Natural killer cell (primary cell): ENCODE measurements at regions not wholly inside any gene's neighbourhood (a gene's known extent, or its start where the extent isn't known, plus 50 kb on each side); places are given as distances from the start of the nearest gene placed in this dataset.

Source experiments
- ATAC-seq, 3 donors: fragments of 150-1000 bp in 2 of 3; fragments of 200-7000 bp in 1 of 3; cut with Tn5 transposase; 1 replicate in 1 of 3; 2 replicates in 2 of 3; pipeline ENCODE4 v1.10.0; 2021; ENCODE audit warnings: mild to moderate bottlenecking in 2 of 3, moderate library complexity in 2 of 3
- DNase-seq, 2 donors: peaks; one replicate each; pipeline versions ENCODE4 v3.0.0 to v3.0.0-alpha.2; 2013 to 2021; ENCODE audit warnings: mixed read lengths in 1 of 2
- H3K27ac ChIP-seq: one replicate; pipeline ENCODE4 v1.5.1; 2013; ENCODE audit warnings: mild to moderate bottlenecking, low read length
- H3K27me3 ChIP-seq: one replicate; pipeline ENCODE4 v1.6.1; 2013; ENCODE audit warnings: low read length; ENCODE audit not compliant: control insufficient read depth, insufficient read depth
- H3K36me3 ChIP-seq: one replicate; pipeline ENCODE4 v1.6.1; 2013; ENCODE audit warnings: low read length; ENCODE audit not compliant: control insufficient read depth, insufficient read depth
- H3K4me1 ChIP-seq: one replicate; pipeline ENCODE4 v1.6.1; 2013; ENCODE audit warnings: low read length; ENCODE audit not compliant: control insufficient read depth, insufficient read depth
- H3K4me3 ChIP-seq: one replicate; pipeline ENCODE4 v1.5.1; 2013; ENCODE audit warnings: low read length
- H3K9me3 ChIP-seq: one replicate; pipeline ENCODE4 v1.6.1; 2013; ENCODE audit warnings: low read length; ENCODE audit not compliant: control insufficient read depth, insufficient read depth
- H3K27ac Mint-ChIP-seq, 2 donors: one replicate each; pipeline ENCODE4 v1.8.0; 2022; ENCODE audit warnings: mild to moderate bottlenecking in 2 of 2, mixed read lengths in 2 of 2, moderate library complexity in 1 of 2
- H3K27me3 Mint-ChIP-seq, 2 donors: one replicate each; pipeline ENCODE4 v1.8.0; 2022; ENCODE audit warnings: low read depth in 2 of 2, mixed read lengths in 2 of 2
- H3K36me3 Mint-ChIP-seq: one replicate; pipeline ENCODE4 v1.8.0; 2022; ENCODE audit warnings: mixed read lengths
- H3K4me1 Mint-ChIP-seq, 2 donors: one replicate each; pipeline ENCODE4 v1.8.0; 2022; ENCODE audit warnings: mixed read lengths in 2 of 2
- H3K4me3 Mint-ChIP-seq: one replicate; pipeline ENCODE4 v1.8.0; 2022; ENCODE audit warnings: mild to moderate bottlenecking, moderate library complexity, mixed read lengths
- H3K9me3 Mint-ChIP-seq, 2 donors: one replicate each; pipeline ENCODE4 v1.8.0; 2022; ENCODE audit warnings: mixed read lengths in 2 of 2
- CTCF ChIP-seq: fragments of 200-600 bp; IDR thresholded peaks from one replicate; pipeline ENCODE4 v1.8.0; 2022; ENCODE audit warnings: antibody characterized with exemption
- WGBS: methylation state at CpG from one replicate; pipeline ENCODE4 v1.1.7; 2013; ENCODE audit warnings: missing lambda C conversion rate; ENCODE audit not compliant: insufficient coverage; 5-methylcytosine and 5-hydroxymethylcytosine counted together
- intact Hi-C: fragments of 100-400 bp; cut with micrococcal nuclease; formaldehyde crosslinking; loops from one replicate; pipeline ENCODE4 v1.14.2; 2022

DNA sequence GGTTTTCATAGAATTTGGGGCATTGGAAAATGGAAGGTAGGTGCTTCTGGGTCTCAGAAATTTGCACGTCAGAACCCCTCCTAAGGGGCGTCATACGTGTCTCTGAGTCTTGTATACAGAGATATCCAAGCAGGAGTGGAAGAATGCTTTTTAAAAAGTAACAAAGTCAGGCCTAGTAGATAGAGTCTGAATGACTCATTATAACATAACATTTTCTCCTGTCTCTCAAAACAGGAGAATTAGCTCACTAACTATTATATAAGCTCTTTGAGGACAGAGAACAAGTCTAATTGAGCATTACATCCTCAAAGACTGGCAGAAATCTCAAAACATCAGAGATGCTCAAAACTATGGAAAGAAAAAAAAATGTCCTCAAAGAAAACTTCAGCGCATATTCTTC, 86.1 kb upstream of the CCL2 start:
- DNase-seq (no peak), ATAC-seq (no peak)
- H3K4me3 Mint-ChIP-seq, result no peak overlapping the region
- H3K27ac ChIP-seq, result no peak overlapping the region
- H3K4me1 Mint-ChIP-seq, result peaks cover 6 to 7% of the 10 kb centered on the region in 2 donors
- no peaks in the 10 kb centered on the region for H3K36me3 Mint-ChIP-seq
- intact Hi-C loops, result no loop called here
- TF ChIP-seq CTCF, result no peak
- H3K4me1 ChIP-seq, result peaks cover 3% of the 10 kb centered on the region
- H3K4me3 ChIP-seq, result no peak overlapping the region
- no peaks in the 10 kb centered on the region for H3K9me3 Mint-ChIP-seq
- H3K36me3 ChIP-seq, result no peaks in the 10 kb centered on the region
- no peaks in the 10 kb centered on the region for H3K9me3 ChIP-seq
- no peak overlapping the region for H3K27ac Mint-ChIP-seq
- H3K27me3 ChIP-seq, result no peaks in the 10 kb centered on the region
- WGBS, result 91% methylated on average over 4 of the region's 4 CpGs
- H3K27me3 Mint-ChIP-seq, result peaks cover 12 to 22% of the 10 kb centered on the region in 2 donors

- H3K36me3 Mint-ChIP-seq, result no peaks in the 10 kb centered on the region
- Histone ChIP-seq H3K27me3 (no peaks in the 10 kb centered on the region), H3K36me3 (no peaks in the 10 kb centered on the region), H3K9me3 (no peaks in the 10 kb centered on the region), H3K27ac (no peak overlapping the region), H3K4me1 (peaks cover 3% of the 10 kb centered on the region), H3K4me3 (no peak overlapping the region)
- H3K27ac Mint-ChIP-seq, result no peak overlapping the region
- peaks cover 8 to 17% of the 10 kb centered on the region in 2 donors for H3K27me3 Mint-ChIP-seq
- DNase-seq, result no peak
- no peaks in the 10 kb centered on the region for H3K9me3 Mint-ChIP-seq
- no peak for TF ChIP-seq CTCF
- intact Hi-C loops, result no loop called here
- peaks cover 6 to 7% of the 10 kb centered on the region in 2 donors for H3K4me1 Mint-ChIP-seq
- H3K4me3 Mint-ChIP-seq, result no peak overlapping the region
- ATAC-seq, result no peak
Observed at GRCh38 chr17:34169496-34169895, 85.6 kb upstream of the CCL2 start.

- intact Hi-C loops, result no loop called here
- Histone ChIP-seq H3K4me1 (peaks cover 3% of the 10 kb centered on the region), H3K4me3 (no peak overlapping the region), H3K36me3 (no peaks in the 10 kb centered on the region), H3K27me3 (no peaks in the 10 kb centered on the region), H3K9me3 (no peaks in the 10 kb centered on the region), H3K27ac (no peak overlapping the region)
- Mint-ChIP-seq H3K36me3 (no peaks in the 10 kb centered on the region), H3K4me3 (no peak overlapping the region), H3K27me3 (peaks cover 5 to 14% of the 10 kb centered on the region in 2 donors), H3K27ac (no peak overlapping the region), H3K9me3 (no peaks in the 10 kb centered on the region), H3K4me1 (peaks cover 6 to 7% of the 10 kb centered on the region in 2 donors)
- ATAC-seq (peak; percentile 84 to 99 (median 89)), DNase-seq (peak; percentile 37 to 70)
- WGBS, result 46% methylated on average over 9 of the region's 9 CpGs
- peak; percentile 91 for TF ChIP-seq CTCF
Observed at GRCh38 chr17:34171245-34171818, 83.8 kb upstream of the CCL2 start.

GRCh38 chr17:34172390-34172918, 82.6 kb upstream of the CCL2 start:
- Histone ChIP-seq H3K9me3 (no peaks in the 10 kb centered on the region), H3K4me3 (no peak overlapping the region), H3K4me1 (peaks cover 3% of the 10 kb centered on the region), H3K27me3 (no peaks in the 10 kb centered on the region), H3K27ac (no peak overlapping the region), H3K36me3 (no peaks in the 10 kb centered on the region)
- intact Hi-C loops, result no loop called here
- no peak for TF ChIP-seq CTCF
- Mint-ChIP-seq H3K27ac (no peak overlapping the region), H3K36me3 (no peaks in the 10 kb centered on the region), H3K4me3 (no peak overlapping the region), H3K9me3 (no peaks in the 10 kb centered on the region), H3K27me3 (peaks cover under 1 to 3% of the 10 kb centered on the region in 2 donors), H3K4me1 (peaks cover 6 to 7% of the 10 kb centered on the region in 2 donors)
- ATAC-seq, result no peak
- DNase-seq, result no peak
